ENCODE measurements at regions not wholly inside any gene's neighbourhood (a gene's known extent, or its start where the extent isn't known, plus 50 kb on each side); places are given as distances from the start of the nearest gene placed in this dataset.

DNA sequence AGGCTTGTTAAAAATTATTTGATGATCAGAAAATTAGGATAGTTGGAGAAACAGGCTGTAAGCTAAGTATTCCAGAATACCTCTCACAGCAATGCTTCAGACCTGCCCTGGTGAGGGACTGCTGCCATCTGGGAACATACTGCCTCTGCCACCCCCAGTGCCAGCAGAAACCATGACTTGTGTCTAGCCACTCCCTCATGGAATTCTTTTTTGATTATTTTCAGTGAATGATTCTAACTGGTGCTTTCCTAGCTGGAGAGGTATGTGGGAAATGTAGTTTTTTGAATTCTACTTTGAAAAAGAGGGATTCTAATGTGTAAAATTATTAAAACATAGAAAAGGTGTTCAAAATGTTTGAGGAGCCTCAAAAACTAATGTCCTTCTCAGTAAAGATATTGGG, 126.3 kb downstream of the HMHB1 start:
- TF ChIP-seq CTCF (IDR thresholded peaks at IDR 0.05; ENCODE audit: low read length, missing control alignments) = no peak
- DNase-seq (ENCODE audit: low read depth) = no peak
- no peak overlapping the region for H3K4me3 ChIP-seq (replicated peaks; ENCODE audit: low read depth, low read length)

- no peak for DNase-seq (ENCODE audit: low read depth)
- H3K4me3 ChIP-seq (replicated peaks; ENCODE audit: low read depth, low read length) = no peak overlapping the region
- TF ChIP-seq CTCF (IDR thresholded peaks at IDR 0.05; ENCODE audit: low read length, missing control alignments) = no peak
Measured at GRCh38 chr5:143946837-143947236, 134.9 kb downstream of the HMHB1 start.

DNA sequence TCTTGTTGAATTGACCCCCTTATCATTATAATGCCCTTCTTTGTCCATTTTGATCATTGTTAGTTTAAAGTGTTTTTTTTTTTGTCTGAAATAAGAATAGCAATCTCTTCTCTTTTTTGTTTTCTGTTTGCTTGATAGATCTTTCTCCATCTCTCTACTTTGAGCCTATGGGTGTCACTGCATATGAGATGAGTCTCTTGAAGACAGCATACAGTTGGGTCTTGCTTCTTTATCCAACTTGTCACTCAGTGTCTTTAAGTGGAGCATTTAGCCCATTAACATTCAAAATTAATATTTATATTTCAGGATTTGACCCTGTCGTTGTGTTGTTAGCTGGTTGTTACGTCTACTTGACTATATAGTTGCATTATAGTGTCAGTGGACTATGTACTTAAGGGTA, 135.4 kb downstream of the HMHB1 start:
- DNase-seq (ENCODE audit: low read depth) = no peak
- H3K4me3 ChIP-seq (replicated peaks; ENCODE audit: low read depth, low read length) = no peak overlapping the region
- TF ChIP-seq CTCF (IDR thresholded peaks at IDR 0.05; ENCODE audit: low read length, missing control alignments) = no peak

DNA sequence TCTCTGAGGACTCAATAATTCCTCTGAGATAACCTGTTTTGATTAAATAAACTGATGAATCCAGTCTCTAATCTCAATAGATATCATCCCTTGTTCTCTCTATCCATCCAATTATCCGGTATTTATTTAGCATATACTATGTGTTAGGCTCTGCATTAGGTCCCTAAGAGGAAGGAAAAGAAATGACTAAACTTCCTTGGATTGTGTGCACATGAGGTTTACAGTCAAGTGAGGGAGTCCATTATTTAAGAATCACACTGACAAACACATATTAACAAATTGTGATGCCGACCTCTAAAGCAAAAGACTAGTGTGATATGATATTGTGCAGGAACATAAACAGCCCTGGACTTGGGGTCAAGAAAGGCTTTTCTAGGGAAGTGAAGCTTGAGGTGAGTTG, 140.8 kb downstream of the HMHB1 start:
- no peak overlapping the region for H3K4me3 ChIP-seq (replicated peaks; ENCODE audit: low read depth, low read length)

GRCh38 chr5:143953851-143954250, 141.9 kb downstream of the HMHB1 start:
- no peak for DNase-seq (ENCODE audit: low read depth)
- H3K4me3 ChIP-seq (replicated peaks; ENCODE audit: low read depth, low read length) = no peak overlapping the region
- no peak for TF ChIP-seq CTCF (IDR thresholded peaks at IDR 0.05; ENCODE audit: low read length, missing control alignments)

More for the DNA sequence above, 140.8 kb downstream of the HMHB1 start:
- TF ChIP-seq CTCF (IDR thresholded peaks at IDR 0.05; ENCODE audit: low read length, missing control alignments) = no peak
- no peak for DNase-seq (ENCODE audit: low read depth)

- no peak overlapping the region for H3K4me3 ChIP-seq (replicated peaks; ENCODE audit: low read depth, low read length)
- DNase-seq (ENCODE audit: low read depth) = peak; percentile 60
- no peak for TF ChIP-seq CTCF (IDR thresholded peaks at IDR 0.05; ENCODE audit: low read length, missing control alignments)
Measured at GRCh38 chr5:143955141-143955540, 143.2 kb downstream of the HMHB1 start.

GRCh38 chr5:143957455-143957854, 145.5 kb downstream of the HMHB1 start:
- peak; percentile 41 for TF ChIP-seq CTCF (IDR thresholded peaks at IDR 0.05; ENCODE audit: low read length, missing control alignments)
- DNase-seq (ENCODE audit: low read depth) = no peak
- no peak overlapping the region for H3K4me3 ChIP-seq (replicated peaks; ENCODE audit: low read depth, low read length)

Measured in fibroblast of pulmonary artery (primary cell).